CD4-positive, alpha-beta T cell treated with Interleukin-6 at 100 ng/mL for 8 hours (primary cell): ENCODE measurements at regions not wholly inside any gene's neighbourhood (a gene's known extent, or its start where the extent isn't known, plus 50 kb on each side); places are given as distances from the start of the nearest gene placed in this dataset.

Experiments
- DNase-seq: peaks from one replicate; pipeline ENCODE4 v3.0.0-alpha.2; 2020; ENCODE audit warnings: mixed read lengths, low spot score

DNA sequence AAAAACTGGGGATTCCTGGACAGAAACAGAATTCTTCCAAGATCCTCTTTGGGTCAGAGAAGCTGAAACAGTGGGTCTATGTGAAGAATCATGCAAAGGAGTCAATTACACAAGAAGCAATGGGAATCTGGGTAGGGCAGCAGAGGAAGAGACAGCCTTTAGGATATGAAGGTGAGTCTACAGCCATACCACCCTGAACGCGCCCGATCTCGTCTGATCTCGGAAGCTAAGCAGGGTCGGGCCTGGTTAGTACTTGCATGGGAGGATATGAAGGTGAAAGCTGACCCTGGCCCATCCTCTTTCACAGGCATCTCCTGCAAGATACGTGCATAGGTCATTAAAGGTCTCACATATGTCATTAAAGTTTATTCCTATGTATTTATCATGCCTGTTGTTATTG, 1080.9 kb upstream of the FANCL start:
- no peak for DNase-seq

- no peak for DNase-seq
These were observed 1073.1 kb upstream of the FANCL start for GRCh38 chr2:59314031-59314766.

GRCh38 chr2:59312967-59313940, 1072.1 kb upstream of the FANCL start:
- no peak for DNase-seq

GRCh38 chr2:59312029-59312428, 1070.9 kb upstream of the FANCL start:
- no peak for DNase-seq

- DNase-seq, result no peak
These were observed 1067.0 kb upstream of the FANCL start for GRCh38 chr2:59308108-59308507.

GRCh38 chr2:59307196-59307595, 1066.1 kb upstream of the FANCL start:
- no peak for DNase-seq

- DNase-seq, result no peak
These were observed 1062.1 kb upstream of the FANCL start for GRCh38 chr2:59303272-59303671.

DNA sequence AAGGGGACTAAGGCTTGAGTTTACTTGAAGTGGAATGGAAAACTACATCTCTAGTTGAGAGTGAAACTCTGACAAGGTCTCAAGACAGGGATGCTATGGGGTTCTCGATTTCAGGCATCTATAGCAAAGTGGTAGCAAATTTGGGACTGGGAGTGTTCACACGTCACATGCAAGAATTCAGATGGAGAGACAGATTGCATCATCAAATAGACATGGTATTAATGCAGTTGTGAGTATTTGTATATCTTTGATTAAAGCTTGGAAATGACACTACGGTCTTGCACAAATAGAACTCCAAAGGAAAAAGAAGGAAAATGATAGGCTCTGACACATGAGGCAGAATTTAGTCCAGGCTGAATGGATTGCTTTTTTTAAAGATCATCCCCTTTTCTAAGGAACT, 1061.6 kb upstream of the FANCL start:
- DNase-seq, result no peak

DNA sequence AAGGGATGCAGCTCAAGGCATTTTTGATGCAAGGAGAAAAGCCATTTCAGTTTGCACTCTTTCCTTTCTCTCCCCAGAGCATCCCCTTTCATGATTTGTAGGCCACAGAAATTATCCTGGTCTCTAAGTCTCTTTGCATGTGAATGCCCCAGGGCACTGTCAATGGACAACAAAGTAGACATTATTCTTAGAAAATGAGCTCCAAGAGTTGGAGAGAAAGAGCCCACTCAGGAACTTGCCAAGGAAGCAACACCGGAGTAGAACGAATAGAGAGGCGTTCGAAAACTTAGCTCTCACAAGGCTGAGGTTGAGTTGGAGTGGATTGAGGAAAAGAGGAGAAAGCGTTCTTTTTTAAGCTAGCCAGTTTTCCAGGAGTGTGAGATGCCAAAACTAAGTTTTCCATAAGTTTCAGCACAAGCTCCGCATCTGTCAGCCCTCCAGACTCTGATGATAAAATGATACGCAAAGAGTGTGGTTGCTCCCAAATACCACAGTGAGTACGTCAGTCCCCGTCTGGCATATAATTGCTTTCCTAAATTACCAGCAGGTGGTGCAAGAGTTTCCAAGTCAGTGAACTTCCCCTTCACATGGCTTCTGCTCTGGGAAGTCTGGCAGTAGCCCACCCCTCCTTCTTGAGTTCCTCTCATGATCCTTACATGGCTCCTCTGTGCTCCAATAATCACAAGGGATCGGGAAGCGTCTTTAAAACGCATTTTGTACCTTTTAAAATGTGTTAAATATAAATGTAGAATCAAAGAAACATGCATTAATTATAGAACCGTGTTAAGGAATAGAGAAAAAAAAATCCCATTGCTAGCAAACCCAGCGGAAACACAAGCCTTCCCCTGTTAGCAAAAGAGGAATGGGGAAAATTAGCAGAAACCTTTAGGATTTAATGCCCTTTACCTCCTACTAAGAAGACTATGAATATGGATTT, 1060.6 kb upstream of the FANCL start:
- peak; percentile 8 for DNase-seq

DNA sequence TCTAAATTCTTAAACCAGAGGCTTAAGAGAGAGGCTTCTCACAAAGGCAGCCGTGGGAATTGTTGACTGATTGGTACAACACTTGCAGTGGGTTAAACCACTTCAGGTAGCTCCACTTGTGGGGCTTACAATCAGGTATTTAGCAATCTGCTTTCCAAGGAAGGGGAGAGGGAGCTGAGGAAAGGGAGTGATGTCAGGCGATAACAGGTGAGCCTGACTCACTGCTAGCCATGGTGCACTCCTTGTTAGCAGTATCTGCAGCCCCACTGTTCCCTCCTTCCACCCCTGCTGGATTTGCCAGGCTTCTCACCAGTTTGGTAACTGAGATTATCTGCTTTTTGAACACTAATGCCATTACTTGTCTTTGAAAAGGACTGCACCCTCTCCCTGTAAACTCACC, 1056.7 kb upstream of the FANCL start:
- DNase-seq, result no peak

GRCh38 chr2:59296279-59296678, 1055.2 kb upstream of the FANCL start:
- no peak for DNase-seq

DNA sequence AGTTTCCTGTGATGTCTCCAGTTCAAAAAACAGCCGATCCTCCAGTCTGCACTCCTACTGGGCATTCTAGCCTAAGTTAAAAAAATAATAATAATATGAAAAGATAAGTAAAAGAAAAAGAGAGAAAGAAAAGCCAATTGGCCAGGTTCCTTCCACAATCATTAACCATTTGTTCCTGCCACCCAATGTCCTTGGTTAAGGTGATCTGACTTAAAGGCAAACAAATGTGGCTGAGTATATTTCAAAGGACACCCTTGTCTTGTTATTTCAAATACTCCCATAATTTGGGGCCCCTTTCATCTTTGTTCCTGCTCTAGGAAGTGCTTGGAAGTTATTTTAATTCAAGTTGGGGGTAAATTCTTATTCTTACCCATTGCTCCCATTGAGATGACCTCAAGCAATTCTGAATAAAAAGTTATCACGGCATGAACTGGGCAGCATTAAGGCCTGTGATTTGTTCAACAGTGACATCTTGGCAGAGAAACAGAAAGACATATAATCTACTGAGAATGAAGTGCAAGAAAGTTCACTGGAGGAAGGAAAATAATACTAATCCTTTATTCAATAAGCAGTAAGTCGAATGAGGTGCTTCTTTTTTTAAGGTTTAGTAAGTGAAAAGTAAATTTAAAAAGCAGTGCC, 1054.5 kb upstream of the FANCL start:
- no peak for DNase-seq

- DNase-seq, result no peak
These were observed 1047.6 kb upstream of the FANCL start for GRCh38 chr2:59288771-59289170.

GRCh38 chr2:59282374-59283057, 1041.4 kb upstream of the FANCL start:
- no peak for DNase-seq

DNA sequence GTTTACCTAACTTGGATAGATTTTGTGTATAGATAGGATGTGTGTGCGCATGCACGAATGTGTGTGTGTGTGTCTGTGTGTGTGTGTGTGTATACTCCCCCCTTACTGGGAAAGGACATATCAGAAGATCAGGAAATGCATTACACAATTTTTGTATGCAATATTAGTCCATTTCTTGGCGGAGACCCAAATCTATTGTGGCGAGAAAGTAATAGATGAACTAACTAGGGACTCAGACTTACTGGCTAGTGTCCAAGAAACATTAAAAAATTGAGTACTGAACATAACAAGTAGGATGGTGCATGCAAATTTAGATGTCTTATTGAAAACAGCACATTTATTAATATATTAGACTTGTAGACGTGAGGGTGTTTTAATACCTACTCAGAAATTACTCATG, 1036.5 kb upstream of the FANCL start:
- no peak for DNase-seq

DNA sequence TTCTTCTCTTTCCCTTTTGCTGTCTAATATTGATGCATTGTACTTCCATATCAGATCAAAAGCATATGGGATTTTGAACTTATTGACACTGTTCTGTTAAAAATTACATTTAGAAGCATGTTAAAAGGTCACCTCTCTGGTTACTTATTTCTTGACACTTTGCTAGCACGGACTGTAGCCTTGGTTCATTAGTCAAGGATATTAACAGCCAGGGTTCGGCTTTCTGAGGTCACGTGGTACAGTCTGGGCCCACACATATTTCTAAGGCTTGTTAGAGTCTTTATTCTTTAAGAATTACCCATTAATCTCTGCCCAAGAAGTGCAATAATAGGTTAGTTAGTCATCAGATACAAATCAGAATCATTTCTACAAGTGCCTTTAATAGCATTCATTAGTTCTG, 1035.8 kb upstream of the FANCL start:
- no peak for DNase-seq

GRCh38 chr2:59276033-59276432, 1034.9 kb upstream of the FANCL start:
- DNase-seq, result no peak

GRCh38 chr2:59266453-59266852, 1025.3 kb upstream of the FANCL start:
- no peak for DNase-seq

GRCh38 chr2:59259913-59260312, 1018.8 kb upstream of the FANCL start:
- DNase-seq, result no peak

GRCh38 chr2:59256290-59256689, 1015.2 kb upstream of the FANCL start:
- DNase-seq, result no peak

- DNase-seq, result no peak
These were observed 1013.2 kb upstream of the FANCL start for GRCh38 chr2:59254279-59254678.
